Stimulated activated CD8-positive, alpha-beta memory T cell treated with anti-CD3 and anti-CD28 coated beads, Interleukin-4, amount 100 ng/mL, for 24 hours (primary cell): ENCODE measurements at regions not wholly inside any gene's neighbourhood (a gene's known extent, or its start where the extent isn't known, plus 50 kb on each side); places are given as distances from the start of the nearest gene placed in this dataset.

Experiments used
- DNase-seq: peaks from one replicate; pipeline ENCODE4 v3.0.0-alpha.2; 2020; ENCODE audit warnings: low read depth

- no peak for DNase-seq
These were observed 109.5 kb downstream of the INHBB start for GRCh38 chr2:120455390-120455789.

DNA sequence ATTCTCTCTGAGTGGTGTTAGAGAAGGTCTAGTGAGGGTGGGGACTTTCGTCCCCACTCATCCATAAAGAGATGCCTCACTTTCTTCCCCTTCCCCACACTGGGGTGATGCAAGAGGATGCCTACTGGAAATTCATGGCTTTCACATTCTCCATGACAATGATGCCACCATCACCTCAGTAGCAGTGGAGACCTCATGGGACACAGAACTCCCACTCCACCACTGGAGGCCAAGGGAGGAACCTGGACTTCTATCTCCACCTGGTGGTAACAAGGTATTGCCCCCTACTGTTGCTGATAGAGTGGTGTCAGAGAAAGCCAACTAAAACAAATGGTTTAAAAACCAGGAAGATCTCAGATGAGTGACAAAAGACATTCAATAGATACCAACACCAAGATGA lies 110.9 kb downstream of the INHBB start:
- no peak for DNase-seq

DNA sequence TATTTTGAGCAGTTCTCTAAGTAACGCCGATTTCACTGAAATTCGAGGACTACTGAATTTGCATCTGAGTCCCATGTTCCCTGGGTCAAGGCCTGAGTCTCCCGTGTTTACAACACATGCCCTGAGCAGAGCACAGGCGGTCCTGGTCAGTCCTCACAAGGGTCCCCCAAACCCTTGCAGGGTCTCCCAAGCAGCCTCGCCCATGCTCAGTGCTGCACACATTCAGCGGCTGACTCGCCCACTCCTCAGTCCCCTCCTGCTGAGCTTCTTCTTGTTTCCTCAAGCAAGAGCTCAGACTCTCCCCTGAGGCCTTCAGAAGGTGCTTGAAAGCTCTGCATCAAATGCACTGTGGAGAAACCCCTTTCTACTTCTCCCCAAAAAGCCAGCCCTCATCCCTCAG lies 114.6 kb downstream of the INHBB start:
- no peak for DNase-seq

- DNase-seq, result no peak
These were observed 115.2 kb downstream of the INHBB start for GRCh38 chr2:120461092-120461491.

DNA sequence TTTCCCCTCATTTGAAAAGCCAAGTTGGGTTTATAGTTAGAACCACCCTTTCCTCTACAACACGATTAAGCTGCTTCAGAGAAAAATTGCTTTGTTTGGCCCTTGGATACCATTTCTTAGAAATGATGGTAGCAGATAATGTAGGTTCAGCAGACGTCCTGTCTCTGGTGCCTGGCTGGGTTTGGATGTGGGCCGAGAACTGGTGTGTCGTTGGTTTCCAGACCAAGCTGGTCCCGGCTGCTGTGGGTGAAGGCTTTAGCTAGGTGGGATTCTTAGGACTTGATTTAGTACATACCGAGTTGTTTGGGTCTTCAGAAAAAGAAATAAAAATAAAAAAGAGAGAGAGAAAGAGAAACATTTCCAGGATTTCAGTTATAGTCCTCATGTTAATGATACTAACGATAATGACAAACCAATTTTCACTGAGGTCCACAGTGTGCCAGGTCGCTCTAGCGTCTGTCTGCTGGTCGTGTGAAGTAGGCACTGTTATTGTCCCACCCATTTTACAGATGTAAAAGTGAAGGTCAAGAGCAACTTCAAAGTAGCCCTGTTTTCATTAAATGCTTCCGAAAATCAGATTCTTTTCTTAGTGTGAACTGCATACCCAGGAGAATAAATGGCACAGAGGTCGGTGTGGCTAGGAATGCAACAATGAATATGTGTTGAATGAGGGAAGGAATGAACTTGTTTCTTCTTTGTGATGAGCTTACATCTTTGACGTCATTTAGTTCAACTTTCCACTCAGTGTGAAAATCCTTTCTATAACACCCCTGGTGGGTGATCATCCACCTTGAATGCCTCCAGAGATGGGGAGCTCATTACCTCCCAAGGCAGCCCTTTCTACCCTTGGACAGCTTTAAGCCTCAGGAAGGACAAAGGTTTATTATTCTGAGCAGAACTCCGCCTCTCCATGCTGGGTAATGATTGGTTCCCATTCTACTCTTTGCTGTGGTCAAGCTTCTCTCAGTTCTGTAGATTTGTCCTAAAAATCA lies 115.9 kb downstream of the INHBB start:
- no peak for DNase-seq

- no peak for DNase-seq
These were observed 117.6 kb downstream of the INHBB start for GRCh38 chr2:120463527-120463926.

GRCh38 chr2:120463996-120464395 lies 118.1 kb downstream of the INHBB start:
- DNase-seq, result no peak

GRCh38 chr2:120464448-120464931 lies 118.6 kb downstream of the INHBB start:
- no peak for DNase-seq

- no peak for DNase-seq
These were observed 119.2 kb downstream of the INHBB start for GRCh38 chr2:120465012-120465700.

- DNase-seq, result no peak
These were observed 119.7 kb downstream of the INHBB start for GRCh38 chr2:120465701-120465988.

- DNase-seq, result no peak
These were observed 120.2 kb downstream of the INHBB start for GRCh38 chr2:120465989-120466703.

- no peak for DNase-seq
These were observed 120.7 kb downstream of the INHBB start for GRCh38 chr2:120466704-120467054.

GRCh38 chr2:120468136-120468535 lies 122.2 kb downstream of the INHBB start:
- DNase-seq, result no peak

- no peak for DNase-seq
These were observed 123.5 kb downstream of the INHBB start for GRCh38 chr2:120469426-120469825.

DNA sequence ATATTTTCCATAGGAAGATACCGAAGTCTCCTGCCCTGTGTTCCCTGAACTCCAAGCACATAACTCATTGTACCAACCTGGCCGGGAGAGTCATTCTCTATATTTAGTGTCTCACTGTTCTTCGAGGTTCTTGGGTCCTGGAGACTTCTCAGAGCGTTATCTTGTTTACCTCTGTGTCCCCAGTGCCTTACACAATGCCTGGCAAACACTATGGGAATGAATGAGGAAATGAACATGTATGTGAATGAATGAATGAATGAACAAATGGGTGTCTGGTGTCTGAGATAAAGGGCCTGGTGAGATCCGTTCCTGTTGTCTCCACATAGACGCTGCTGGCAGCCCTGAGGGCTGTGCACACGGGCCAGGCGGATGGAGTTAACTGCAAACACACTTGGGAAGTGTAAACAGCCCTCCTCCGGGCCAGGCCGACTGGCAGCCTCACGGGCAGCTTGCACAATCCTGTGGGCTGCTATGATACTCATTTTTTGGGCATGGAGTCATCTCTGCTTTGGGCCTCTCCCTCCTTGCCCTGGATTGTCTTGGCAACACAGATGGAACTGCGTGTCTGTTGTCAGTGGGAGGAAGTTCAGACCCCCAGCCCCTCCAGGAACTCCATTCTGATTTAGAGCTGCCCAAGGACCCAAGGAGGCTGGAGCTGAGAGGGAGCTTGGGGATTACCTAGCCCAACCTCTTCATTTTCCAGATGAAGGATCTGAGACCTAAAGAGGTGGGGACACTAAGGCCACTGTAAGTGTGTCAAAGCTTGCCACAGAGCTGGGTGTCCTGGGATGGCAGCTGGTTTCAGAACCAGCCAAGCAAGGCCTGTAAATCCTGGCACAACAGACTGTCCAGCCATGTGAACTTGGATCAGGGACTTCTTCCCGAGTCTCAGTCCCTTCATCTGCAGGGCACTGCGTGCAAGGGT lies 124.4 kb downstream of the INHBB start:
- DNase-seq, result no peak

- DNase-seq, result no peak
These were observed 125.2 kb downstream of the INHBB start for GRCh38 chr2:120471166-120471565.

- no peak for DNase-seq
These were observed 126.1 kb downstream of the INHBB start for GRCh38 chr2:120472031-120472430.

DNA sequence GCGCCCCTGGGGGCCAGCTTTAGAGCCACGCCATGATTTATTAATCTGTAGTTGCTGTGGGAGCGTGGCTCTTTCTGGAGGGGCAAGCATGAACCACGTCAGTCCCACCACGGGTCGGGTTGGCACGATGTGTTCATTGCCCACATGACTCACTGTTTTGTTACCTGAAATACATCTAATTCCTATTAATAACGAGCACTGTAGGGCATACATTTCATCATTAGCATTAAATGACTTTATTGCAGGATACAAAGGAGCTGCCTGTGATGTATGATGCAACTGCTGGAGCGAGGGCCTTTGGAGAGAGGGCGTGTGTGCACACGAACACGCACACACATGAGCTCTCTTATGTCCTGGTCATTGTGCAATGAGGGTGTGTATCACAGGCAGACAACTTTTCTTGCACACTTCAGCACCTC lies 127.0 kb downstream of the INHBB start:
- DNase-seq, result no peak

DNA sequence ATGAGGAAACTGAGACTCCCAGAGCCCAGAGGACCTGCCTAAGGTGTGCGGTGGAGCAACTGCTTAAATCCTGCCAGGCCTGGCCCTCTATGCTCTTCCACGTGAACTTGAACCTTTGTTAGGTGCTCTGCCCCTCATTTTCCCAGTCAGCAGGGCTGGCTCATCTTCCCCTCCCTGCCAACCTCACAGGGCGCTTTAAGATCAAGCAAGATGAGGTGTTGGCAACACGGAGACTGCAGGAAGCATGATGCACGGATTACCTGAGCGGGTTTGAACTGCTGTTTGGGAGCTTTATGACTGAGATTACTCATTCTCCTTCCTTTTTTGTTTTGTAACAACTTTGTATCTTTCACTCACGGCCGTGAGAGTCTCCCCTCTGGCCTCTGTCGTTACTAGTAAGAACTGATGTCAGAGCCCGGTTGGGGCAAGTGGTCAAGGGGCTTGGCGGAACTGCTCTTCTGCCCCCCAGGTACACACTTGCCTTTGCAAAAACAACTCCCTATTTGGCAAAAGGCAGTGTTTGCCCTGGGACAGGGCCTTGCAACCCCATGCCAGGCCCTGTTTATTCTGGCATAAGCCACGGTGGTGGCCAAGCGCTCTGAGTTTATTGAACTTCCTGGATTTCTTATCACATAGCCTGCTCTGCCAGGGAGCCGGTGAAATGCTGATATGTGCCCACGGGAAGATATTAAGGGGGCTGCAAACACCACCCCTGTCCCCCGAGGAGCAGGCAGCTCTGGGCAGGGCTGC lies 127.8 kb downstream of the INHBB start:
- no peak for DNase-seq

DNA sequence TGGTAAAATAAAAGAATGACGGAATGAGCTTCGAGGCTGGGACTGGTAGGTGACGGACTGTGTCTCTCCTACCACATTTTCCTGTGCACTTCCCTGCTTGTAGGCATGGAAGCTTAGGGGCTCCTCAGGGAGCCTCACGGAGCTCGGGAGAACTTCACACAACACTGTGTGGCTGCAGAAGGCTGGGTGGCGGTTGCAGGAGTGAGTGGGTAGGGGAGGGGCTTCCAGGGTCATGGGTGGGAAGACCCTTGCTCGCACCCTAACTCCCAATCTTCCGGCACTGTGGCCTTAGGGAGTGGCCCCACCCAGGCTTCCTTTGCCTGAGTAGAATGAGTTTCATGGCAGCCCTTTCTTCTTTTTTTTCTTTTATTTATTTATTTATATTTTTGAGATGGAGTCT lies 128.6 kb downstream of the INHBB start:
- DNase-seq, result no peak

DNA sequence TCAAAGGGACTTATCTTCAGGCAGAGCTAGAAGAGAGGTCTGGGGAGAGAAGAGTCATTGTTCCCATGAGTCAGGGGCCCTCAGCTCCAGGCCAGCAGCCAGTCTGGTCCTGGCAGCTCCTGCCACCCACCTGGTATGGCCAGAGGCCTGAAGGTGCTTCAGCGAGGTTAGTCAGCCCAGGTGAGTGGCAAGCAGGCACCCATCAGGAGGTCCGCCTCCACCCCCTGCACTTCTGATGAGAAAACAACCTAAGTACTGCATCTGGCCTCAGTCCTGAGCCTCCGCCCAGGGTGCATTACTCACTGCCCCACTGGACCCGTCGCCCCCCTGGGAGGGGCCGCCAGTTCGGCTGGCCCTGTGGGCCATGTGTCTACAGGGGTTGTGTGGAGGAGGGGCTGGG lies 130.2 kb downstream of the INHBB start:
- DNase-seq, result no peak
